ENCODE measurements at regions not wholly inside any gene's neighbourhood (a gene's known extent, or its start where the extent isn't known, plus 50 kb on each side); places are given as distances from the start of the nearest gene placed in this dataset.
"Not testable (repeated sequence)": the region's sequence is repeated elsewhere in the genome, so short reads cannot be mapped to it uniquely, and the experiment has no call there.

DNA sequence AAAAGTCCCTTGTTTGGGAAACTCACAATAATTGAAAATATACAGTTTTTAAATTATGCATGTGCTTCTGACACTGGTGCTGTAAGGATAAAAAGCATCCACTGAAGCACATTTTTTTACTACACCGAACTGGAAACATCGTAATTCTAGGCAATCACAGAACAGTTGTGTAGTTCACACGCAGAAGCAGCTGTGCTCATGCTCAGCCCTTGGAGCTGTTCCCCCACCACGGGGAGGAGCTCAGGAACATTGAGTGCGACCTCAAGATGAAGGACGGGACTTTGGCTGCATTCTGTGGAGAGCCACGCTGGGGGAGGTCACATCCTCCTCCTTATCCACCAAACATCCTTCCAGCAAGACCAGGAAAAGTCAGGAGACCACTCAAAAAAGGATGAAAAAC is 466.3 kb upstream of the CDH4 start:
- TF ChIP-seq, protein P1, sequence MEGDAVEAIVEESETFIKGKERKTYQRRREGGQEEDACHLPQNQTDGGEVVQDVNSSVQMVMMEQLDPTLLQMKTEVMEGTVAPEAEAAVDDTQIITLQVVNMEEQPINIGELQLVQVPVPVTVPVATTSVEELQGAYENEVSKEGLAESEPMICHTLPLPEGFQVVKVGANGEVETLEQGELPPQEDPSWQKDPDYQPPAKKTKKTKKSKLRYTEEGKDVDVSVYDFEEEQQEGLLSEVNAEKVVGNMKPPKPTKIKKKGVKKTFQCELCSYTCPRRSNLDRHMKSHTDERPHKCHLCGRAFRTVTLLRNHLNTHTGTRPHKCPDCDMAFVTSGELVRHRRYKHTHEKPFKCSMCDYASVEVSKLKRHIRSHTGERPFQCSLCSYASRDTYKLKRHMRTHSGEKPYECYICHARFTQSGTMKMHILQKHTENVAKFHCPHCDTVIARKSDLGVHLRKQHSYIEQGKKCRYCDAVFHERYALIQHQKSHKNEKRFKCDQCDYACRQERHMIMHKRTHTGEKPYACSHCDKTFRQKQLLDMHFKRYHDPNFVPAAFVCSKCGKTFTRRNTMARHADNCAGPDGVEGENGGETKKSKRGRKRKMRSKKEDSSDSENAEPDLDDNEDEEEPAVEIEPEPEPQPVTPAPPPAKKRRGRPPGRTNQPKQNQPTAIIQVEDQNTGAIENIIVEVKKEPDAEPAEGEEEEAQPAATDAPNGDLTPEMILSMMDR (IDR thresholded peaks at IDR 0.05), result no peak
- Mint-ChIP-seq H3K27ac (no peak overlapping the region), H3K4me1 (no peaks in the 10 kb centered on the region), H3K27me3 (no peaks in the 10 kb centered on the region), H3K4me3 (no peak overlapping the region), H3K9me3 (peaks cover 2% of the 10 kb centered on the region), H3K36me3 (ENCODE audit: low read depth) (no peaks in the 10 kb centered on the region)
- intact Hi-C loops (cut with micrococcal nuclease), result no loop called here
- ChIA-PET CTCF (no interaction called here), POLR2A (no interaction called here)
- ATAC-seq (ENCODE audit: low read depth), result no peak
- DNase-seq, result no peak

DNA sequence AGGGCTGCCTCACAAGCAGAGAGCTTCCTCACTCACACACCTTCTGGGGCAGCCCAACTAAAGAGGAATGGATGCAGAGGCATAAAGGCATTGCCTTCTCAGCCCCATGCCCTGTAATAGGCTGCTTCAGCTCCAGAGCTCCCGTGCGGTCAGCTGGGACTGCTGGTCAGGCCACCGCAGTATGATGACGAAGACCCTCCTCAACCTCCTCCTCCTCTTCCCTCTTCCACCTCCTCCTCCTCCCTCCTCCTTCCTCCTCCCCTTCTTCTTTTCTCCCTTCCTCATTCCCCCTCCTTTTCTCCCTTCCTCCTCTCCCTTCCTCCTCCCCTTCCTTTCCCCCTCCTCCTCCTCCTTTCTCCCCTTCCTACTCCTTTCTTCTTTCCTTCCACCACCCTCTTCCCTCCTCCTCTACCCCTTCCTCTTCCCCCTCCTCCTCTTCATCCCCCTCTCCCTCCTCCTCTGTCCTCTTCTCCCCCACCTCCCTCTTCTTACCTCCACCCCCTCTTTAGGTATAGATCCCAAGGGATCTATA is 465.3 kb upstream of the CDH4 start:
- H3K27ac Mint-ChIP-seq, result no peak overlapping the region
- ChIA-PET POLR2A (no interaction called here), CTCF (no interaction called here)
- DNase-seq (no peak), ATAC-seq (ENCODE audit: low read depth) (no peak)
- H3K27me3 Mint-ChIP-seq, result no peaks in the 10 kb centered on the region
- TF ChIP-seq, protein P1 (IDR thresholded peaks at IDR 0.05), result no peak
- H3K4me3 Mint-ChIP-seq, result no peak overlapping the region
- no peaks in the 10 kb centered on the region for H3K9me3 Mint-ChIP-seq
- H3K36me3 Mint-ChIP-seq (ENCODE audit: low read depth), result no peaks in the 10 kb centered on the region
- intact Hi-C loops (cut with micrococcal nuclease), result no loop called here
- H3K4me1 Mint-ChIP-seq, result no peaks in the 10 kb centered on the region

DNA sequence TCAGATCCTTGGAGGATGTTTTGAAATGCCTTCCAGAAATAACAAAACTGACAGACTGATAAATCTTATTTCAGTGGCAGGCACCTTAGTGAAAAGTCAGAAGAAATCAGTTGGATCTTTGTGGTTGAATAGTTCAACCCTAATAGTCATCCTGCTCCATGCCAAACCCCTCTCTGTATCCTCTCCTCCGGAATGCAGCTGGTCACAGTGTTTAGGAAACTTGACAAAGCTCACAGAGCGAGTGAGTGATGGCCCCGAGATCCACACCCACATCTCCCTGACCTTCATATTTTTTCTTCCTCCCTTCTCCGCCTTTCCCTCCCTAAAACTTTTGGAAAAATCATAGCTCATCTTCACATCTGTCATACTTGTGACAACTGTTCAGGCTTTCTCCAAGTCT is 464.8 kb upstream of the CDH4 start:
- Mint-ChIP-seq H3K4me3 (no peak overlapping the region), H3K4me1 (no peaks in the 10 kb centered on the region), H3K27me3 (no peaks in the 10 kb centered on the region), H3K27ac (no peak overlapping the region), H3K9me3 (no peaks in the 10 kb centered on the region), H3K36me3 (ENCODE audit: low read depth) (no peaks in the 10 kb centered on the region)
- POLR2A ChIA-PET, result no interaction called here
- intact Hi-C loops (cut with micrococcal nuclease), result no loop called here
- CTCF ChIA-PET, result no interaction called here
- TF ChIP-seq, protein P1 (IDR thresholded peaks at IDR 0.05), result no peak
- DNase-seq, result no peak
- ATAC-seq (ENCODE audit: low read depth), result no peak

DNA sequence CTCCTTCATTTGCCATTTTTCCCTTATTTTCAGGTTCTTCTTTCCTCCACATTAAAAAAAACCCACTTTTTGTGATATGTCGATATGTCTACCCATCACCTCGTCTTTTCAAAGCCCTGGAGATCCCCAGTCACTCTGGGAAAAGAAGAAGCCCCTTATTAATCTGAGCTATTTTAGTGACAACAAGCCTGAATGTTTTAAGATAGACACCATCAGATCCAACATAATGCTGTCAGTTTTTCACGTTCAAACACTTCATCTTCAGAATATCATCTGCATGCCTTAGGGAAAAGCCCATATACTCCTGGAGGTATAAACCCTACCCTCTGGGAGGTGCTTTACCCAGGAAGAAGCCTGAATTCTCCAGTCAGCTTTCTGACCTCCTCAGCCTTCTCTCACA is 464.0 kb upstream of the CDH4 start:
- CTCF ChIA-PET, result no interaction called here
- Mint-ChIP-seq H3K36me3 (ENCODE audit: low read depth) (no peaks in the 10 kb centered on the region), H3K27me3 (no peaks in the 10 kb centered on the region), H3K27ac (no peak overlapping the region), H3K4me1 (no peaks in the 10 kb centered on the region), H3K4me3 (no peak overlapping the region), H3K9me3 (no peaks in the 10 kb centered on the region)
- intact Hi-C loops (cut with micrococcal nuclease), result no loop called here
- ATAC-seq (ENCODE audit: low read depth) (no peak), DNase-seq (no peak)
- TF ChIP-seq, protein P1 (IDR thresholded peaks at IDR 0.05), result no peak
- POLR2A ChIA-PET, result no interaction called here

DNA sequence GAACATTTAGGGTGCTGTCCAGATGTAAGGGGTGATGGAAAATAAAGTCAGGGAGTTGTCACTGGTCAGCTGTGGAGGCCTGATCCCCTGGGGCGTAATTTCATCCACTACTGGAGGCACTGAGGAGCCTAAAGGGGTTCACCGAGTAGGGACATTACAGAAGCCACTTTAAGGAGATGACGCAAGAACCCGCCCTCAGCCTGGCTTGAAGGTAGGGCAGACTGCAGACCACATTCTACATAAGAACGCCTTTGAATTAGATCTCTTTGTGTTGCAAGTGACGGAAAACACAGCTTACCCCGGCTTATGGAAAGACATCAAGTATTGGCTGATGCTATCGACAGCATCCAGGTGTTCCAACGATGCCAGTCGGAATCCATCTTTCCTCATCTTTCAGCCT is 462.7 kb upstream of the CDH4 start:
- CTCF ChIA-PET, result no interaction called here
- Mint-ChIP-seq H3K4me1 (no peaks in the 10 kb centered on the region), H3K27ac (no peak overlapping the region), H3K4me3 (no peak overlapping the region), H3K27me3 (no peaks in the 10 kb centered on the region), H3K9me3 (no peaks in the 10 kb centered on the region), H3K36me3 (ENCODE audit: low read depth) (no peaks in the 10 kb centered on the region)
- no peak for ATAC-seq (ENCODE audit: low read depth)
- intact Hi-C loops (cut with micrococcal nuclease), result no loop called here
- DNase-seq, result no peak
- TF ChIP-seq, protein P1 (IDR thresholded peaks at IDR 0.05), result no peak
- POLR2A ChIA-PET, result no interaction called here

DNA sequence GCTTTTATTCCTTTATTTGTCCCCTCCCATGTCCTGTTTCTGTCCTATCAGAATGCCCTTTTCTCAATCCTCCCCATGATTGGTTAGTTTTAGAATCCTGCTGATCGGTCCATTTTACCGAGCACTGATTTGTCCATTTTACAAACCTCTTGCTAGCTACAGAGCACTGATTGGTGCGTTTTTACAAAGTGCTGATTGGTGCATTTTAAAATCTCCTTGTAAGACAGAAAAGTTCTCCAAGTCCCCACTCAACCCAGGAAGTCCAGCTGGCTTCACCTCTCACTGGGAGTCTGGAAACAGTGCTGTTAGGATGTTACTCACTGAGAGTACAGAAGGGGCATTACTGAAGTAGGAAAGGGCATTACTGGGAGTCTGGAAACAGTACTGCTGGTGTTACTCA is 461.7 kb upstream of the CDH4 start:
- H3K27me3 Mint-ChIP-seq; CTCF ChIA-PET; POLR2A ChIA-PET; H3K9me3 Mint-ChIP-seq; intact Hi-C loops (cut with micrococcal nuclease); H3K27ac Mint-ChIP-seq; H3K4me3 Mint-ChIP-seq; H3K4me1 Mint-ChIP-seq; H3K36me3 Mint-ChIP-seq (ENCODE audit: low read depth); ATAC-seq (ENCODE audit: low read depth); DNase-seq: not testable (repeated sequence)

All from activated B cell treated with CpG ODN at 0.5 μM for 24 hours (primary cell).